Duodenal mucosa (tissue), 2 donors: ENCODE measurements at regions not wholly inside any gene's neighbourhood (a gene's known extent, or its start where the extent isn't known, plus 50 kb on each side); places are given as distances from the start of the nearest gene placed in this dataset.

Source experiments
- H3K27ac ChIP-seq: one replicate; pipeline ENCODE4 v1.7.0; 2013; ENCODE audit warnings: low read depth, low read length
- H3K27me3 ChIP-seq, 2 donors: one replicate each; pipeline ENCODE4 v1.7.0; 2013; ENCODE audit warnings: low read length in 2 of 2, control low read depth in 1 of 2; ENCODE audit not compliant: insufficient read depth in 2 of 2, control insufficient read depth in 1 of 2
- H3K36me3 ChIP-seq, 2 donors: one replicate each; pipeline ENCODE4 v1.7.0; 2013; ENCODE audit warnings: low read length in 2 of 2, control low read depth in 1 of 2; ENCODE audit not compliant: insufficient read depth in 2 of 2, control insufficient read depth in 1 of 2
- H3K4me1 ChIP-seq, 2 donors: one replicate each; pipeline ENCODE4 v1.7.0; 2013; ENCODE audit warnings: low read length in 2 of 2, control low read depth in 1 of 2; ENCODE audit not compliant: insufficient read depth in 2 of 2, control insufficient read depth in 1 of 2
- H3K4me3 ChIP-seq, 2 donors: one replicate each; pipeline ENCODE4 v1.7.0; 2013; ENCODE audit warnings: low read length in 2 of 2, low read depth in 1 of 2
- H3K9ac ChIP-seq, 2 donors: one replicate each; pipeline ENCODE4 v1.7.0; 2013; ENCODE audit warnings: low read length in 2 of 2, low read depth in 1 of 2
- H3K9me3 ChIP-seq, 2 donors: one replicate each; pipeline ENCODE4 v1.7.0; 2013; ENCODE audit warnings: low read length in 2 of 2, control low read depth in 1 of 2; ENCODE audit not compliant: control insufficient read depth in 1 of 2

- no peaks in the 10 kb centered on the region for H3K27me3 ChIP-seq
- no peaks in the 10 kb centered on the region for H3K36me3 ChIP-seq
Measured at GRCh38 chr21:23660560-23660959, 1946.7 kb downstream of the MRPL39 start.

DNA sequence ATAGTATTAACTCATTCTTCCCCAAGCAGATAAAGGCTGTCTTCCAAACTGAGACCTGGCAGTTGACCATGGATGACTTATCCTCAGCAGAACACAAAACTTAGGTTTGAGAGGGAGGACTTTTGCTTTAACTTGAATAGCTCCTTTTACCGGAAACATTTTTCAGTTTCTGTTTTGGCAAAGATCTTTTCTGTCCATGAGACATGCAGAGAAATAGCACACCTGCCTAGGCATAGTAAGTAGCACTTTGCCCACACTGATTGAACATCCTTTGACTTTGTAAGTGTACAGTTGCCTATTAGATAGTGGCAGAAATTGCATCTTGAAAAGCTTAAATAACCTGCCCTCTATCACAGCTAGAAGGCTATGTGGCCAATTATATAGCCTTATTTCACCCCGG lies 1962.5 kb downstream of the MRPL39 start:
- H3K4me1 ChIP-seq = no peaks in the 10 kb centered on the region
- H3K27ac ChIP-seq = no peak overlapping the region
- peaks cover 15 to 17% of the 10 kb centered on the region in 2 donors for H3K9me3 ChIP-seq
- no peaks in the 10 kb centered on the region for H3K27me3 ChIP-seq
- H3K9ac ChIP-seq = no peak overlapping the region
- no peak overlapping the region for H3K4me3 ChIP-seq
- no peaks in the 10 kb centered on the region for H3K36me3 ChIP-seq

More at GRCh38 chr21:23660560-23660959, 1946.7 kb downstream of the MRPL39 start:
- no peak overlapping the region for H3K27ac ChIP-seq
- no peak overlapping the region for H3K4me3 ChIP-seq
- peaks cover 6 to 10% of the 10 kb centered on the region in 2 donors for H3K9me3 ChIP-seq
- no peaks in the 10 kb centered on the region for H3K4me1 ChIP-seq
- H3K9ac ChIP-seq = no peak overlapping the region

GRCh38 chr21:23639721-23640120 lies 1967.6 kb downstream of the MRPL39 start:
- peaks cover 5 to 13% of the 10 kb centered on the region in 2 donors for H3K9me3 ChIP-seq
- no peaks in the 10 kb centered on the region for H3K36me3 ChIP-seq
- H3K27ac ChIP-seq = no peak overlapping the region
- H3K27me3 ChIP-seq = no peaks in the 10 kb centered on the region
- no peak overlapping the region for H3K9ac ChIP-seq
- no peak overlapping the region for H3K4me3 ChIP-seq
- H3K4me1 ChIP-seq = no peaks in the 10 kb centered on the region

DNA sequence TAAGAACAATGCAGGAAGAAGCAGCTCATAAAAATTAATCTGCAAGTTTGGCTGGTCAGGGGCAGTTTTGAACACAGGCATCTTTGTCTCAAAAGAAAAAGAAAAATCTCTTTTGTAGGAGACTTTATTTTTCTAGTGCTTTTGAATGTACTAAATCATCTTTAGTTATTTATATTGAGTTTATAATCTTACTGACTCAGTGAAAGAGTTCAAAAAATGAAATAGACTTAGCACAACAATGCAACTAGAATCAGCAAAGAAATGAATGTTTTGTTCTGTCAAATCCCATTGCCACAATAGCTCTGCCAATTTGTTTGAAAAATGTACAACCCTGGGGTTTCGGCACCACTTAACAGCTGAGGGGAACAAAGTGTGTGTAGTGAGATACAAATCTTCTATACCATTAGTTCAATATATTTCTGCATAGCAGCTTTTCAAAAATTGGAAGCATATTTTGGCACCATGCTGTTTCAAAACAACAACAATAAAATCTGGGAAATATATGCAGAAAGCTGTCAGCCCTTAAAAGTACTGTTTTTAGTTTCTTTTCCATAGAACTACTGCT lies 1969.1 kb downstream of the MRPL39 start:
- Histone ChIP-seq H3K27ac (no peak overlapping the region), H3K36me3 (no peaks in the 10 kb centered on the region), H3K9ac (no peak overlapping the region), H3K4me3 (no peak overlapping the region), H3K4me1 (no peaks in the 10 kb centered on the region), H3K9me3 (peaks cover 0 to 21% of the 10 kb centered on the region in 2 donors), H3K27me3 (no peaks in the 10 kb centered on the region)

DNA sequence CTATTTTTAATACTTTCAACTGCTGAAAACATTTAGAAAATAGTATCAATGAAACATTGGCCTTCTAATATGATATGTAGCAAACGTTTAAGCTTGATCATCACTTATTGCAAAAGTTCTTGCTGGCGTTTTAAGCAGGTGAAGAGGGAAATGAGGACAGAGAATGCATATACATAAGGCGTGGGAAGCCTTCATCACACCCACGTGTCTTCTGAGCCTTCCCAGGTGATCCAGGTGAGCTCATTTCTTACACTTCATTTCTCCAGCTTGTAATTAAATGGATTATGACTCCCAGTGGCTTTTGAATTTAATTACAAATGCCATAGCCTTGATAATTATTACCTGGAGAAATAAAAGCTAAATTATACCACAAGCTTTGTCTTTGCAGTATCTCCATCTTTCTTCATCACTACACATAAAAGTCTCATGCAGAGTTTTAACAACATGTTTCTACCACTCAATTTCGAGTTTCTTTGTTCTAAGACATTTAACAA lies 1973.8 kb downstream of the MRPL39 start:
- Histone ChIP-seq H3K4me3 (no peak overlapping the region), H3K9me3 (peaks cover 0 to 13% of the 10 kb centered on the region in 2 donors), H3K9ac (no peak overlapping the region), H3K4me1 (no peaks in the 10 kb centered on the region), H3K27ac (no peak overlapping the region), H3K36me3 (no peaks in the 10 kb centered on the region), H3K27me3 (no peaks in the 10 kb centered on the region)

GRCh38 chr21:23624281-23624680 lies 1983.0 kb downstream of the MRPL39 start:
- Histone ChIP-seq H3K4me3 (no peak overlapping the region), H3K9ac (no peak overlapping the region), H3K9me3 (peaks cover 0 to 3% of the 10 kb centered on the region in 2 donors), H3K27me3 (no peaks in the 10 kb centered on the region), H3K4me1 (no peaks in the 10 kb centered on the region), H3K36me3 (no peaks in the 10 kb centered on the region), H3K27ac (no peak overlapping the region)

GRCh38 chr21:23613014-23613413 lies 1994.3 kb downstream of the MRPL39 start:
- Histone ChIP-seq H3K27me3 (no peaks in the 10 kb centered on the region), H3K4me1 (no peaks in the 10 kb centered on the region), H3K36me3 (no peaks in the 10 kb centered on the region), H3K27ac (no peak overlapping the region), H3K9ac (no peak overlapping the region), H3K4me3 (no peak overlapping the region), H3K9me3 (peaks cover 3 to 5% of the 10 kb centered on the region in 2 donors)

DNA sequence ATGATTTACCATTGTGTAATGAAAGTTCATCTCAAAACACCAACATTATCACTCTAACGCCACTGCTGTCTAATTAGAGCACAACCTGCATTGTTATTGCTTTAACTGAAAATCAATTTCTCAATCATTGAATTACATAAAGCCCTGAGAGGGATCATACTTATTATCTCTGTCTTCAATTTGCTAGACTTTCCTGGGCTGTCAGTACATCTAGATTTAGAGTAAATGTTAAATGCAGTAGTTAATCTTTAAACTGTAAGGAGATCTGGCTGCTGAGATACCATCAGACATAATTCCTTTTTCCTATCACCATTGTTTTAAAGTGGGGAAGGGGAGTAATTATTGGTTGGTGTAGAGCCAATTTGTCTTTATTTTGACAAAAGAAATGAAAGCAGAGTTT lies 1995.1 kb downstream of the MRPL39 start:
- H3K9me3 ChIP-seq = peaks cover 3 to 5% of the 10 kb centered on the region in 2 donors
- no peaks in the 10 kb centered on the region for H3K27me3 ChIP-seq
- no peaks in the 10 kb centered on the region for H3K4me1 ChIP-seq
- no peaks in the 10 kb centered on the region for H3K36me3 ChIP-seq
- no peak overlapping the region for H3K27ac ChIP-seq
- H3K4me3 ChIP-seq = no peak overlapping the region
- no peak overlapping the region for H3K9ac ChIP-seq

- Histone ChIP-seq H3K9ac (no peak overlapping the region), H3K9me3 (peaks cover 4% of the 10 kb centered on the region in 2 donors), H3K36me3 (no peaks in the 10 kb centered on the region), H3K4me3 (no peak overlapping the region), H3K27me3 (no peaks in the 10 kb centered on the region), H3K27ac (no peak overlapping the region), H3K4me1 (no peaks in the 10 kb centered on the region)
Measured at GRCh38 chr21:23607782-23608431, 1999.4 kb downstream of the MRPL39 start.

DNA sequence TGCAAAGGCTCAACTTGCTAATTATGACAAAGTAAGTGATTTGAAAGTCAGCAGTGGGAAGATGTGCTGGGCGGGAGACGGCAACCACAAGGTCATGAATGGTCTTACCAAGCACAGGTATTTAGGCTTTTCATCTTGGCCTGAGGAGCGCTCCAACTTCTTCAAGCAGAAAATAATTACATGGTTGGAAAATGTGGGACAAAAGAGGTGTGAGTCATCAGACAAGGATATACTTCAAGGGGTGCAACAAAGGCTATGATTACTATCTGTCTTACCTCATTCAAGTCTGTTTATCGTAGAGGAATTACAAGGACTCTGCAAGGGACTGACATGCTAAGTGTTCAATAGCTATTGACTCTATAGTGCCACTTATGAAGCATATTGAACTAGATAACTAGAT lies 2005.7 kb downstream of the MRPL39 start:
- Histone ChIP-seq H3K9me3 (peaks cover 2 to 8% of the 10 kb centered on the region in 2 donors), H3K27ac (no peak overlapping the region), H3K4me1 (no peaks in the 10 kb centered on the region), H3K9ac (no peak overlapping the region), H3K36me3 (no peaks in the 10 kb centered on the region), H3K4me3 (no peak overlapping the region), H3K27me3 (no peaks in the 10 kb centered on the region)
